ENCODE measurements at regions not wholly inside any gene's neighbourhood (a gene's known extent, or its start where the extent isn't known, plus 50 kb on each side); places are given as distances from the start of the nearest gene placed in this dataset.

- H3K4me3 ChIP-seq (ENCODE audit: low read depth in 2 of 2, low read length in 1 of 2), result no peak overlapping the region
- H3K4me1 ChIP-seq (ENCODE audit: control insufficient read depth in 1 of 2, insufficient read depth in 2 of 2, low read depth in 1 of 2, low read length in 1 of 2), result peaks cover 0 to 6% of the 10 kb centered on the region in 2 experiments; a peak in 2 of 4 replicates
- no peak overlapping the region for H2AFZ ChIP-seq (ENCODE audit: low read depth)
- H3K27me3 ChIP-seq (ENCODE audit: insufficient read depth), result no peaks in the 10 kb centered on the region
- H3K9me2 ChIP-seq, result no peaks in the 10 kb centered on the region
- H3K9ac ChIP-seq, result no peak overlapping the region
- no peak overlapping the region for H3K4me2 ChIP-seq
- no peaks in the 10 kb centered on the region for H3K9me3 ChIP-seq
- H3F3A ChIP-seq (replicated peaks; ENCODE audit: insufficient read depth), result peaks cover 17% of the 10 kb centered on the region
- ChIA-PET POLR2A (no interaction called here), CTCF (interaction anchor here (1.0 to 2.0 kb wide), 2 partner anchors 10 to 253 kb away, joined by 3 to 7 read pairs; no protein-coding TSS in a partner anchor)
- peak overlapping the region; percentile 51 to 76; a peak in 3 of 4 replicates for H3K27ac ChIP-seq (ENCODE audit: low read depth in 2 of 2, low read length in 1 of 2)
- no peaks in the 10 kb centered on the region for H3K36me3 ChIP-seq (replicated peaks in 1 of 2; ENCODE audit: control insufficient read depth in 1 of 2, insufficient read depth in 2 of 2, low read length in 1 of 2)
- peak; percentile 48 for DNase-seq
- WGBS (ENCODE audit: low lambda C conversion rate), result 3% methylated on average over 2 of the region's 2 CpGs
- no peaks in the 10 kb centered on the region for H4K20me1 ChIP-seq (ENCODE audit: insufficient read depth)
- no peaks in the 10 kb centered on the region for H3K79me2 ChIP-seq (ENCODE audit: insufficient read depth)
- TF ChIP-seq NFIC (IDR thresholded peaks at IDR 0.05; ENCODE audit: borderline replicate concordance), result peak; percentile 72; the same call in 1 of the 2 replicates
- no peak for TF ChIP-seq REST (IDR thresholded peaks at IDR 0.05; ENCODE audit: low read depth, low read length)
- TF ChIP-seq MAX (IDR thresholded peaks at IDR 0.05; ENCODE audit: low read depth), result no peak
- 0 out of 2 replicates have a peak, but pooled peaks have one; percentile 64 for TF ChIP-seq FOXM1 (IDR thresholded peaks at IDR 0.05; ENCODE audit: low read depth)
- TF ChIP-seq ELF1 (IDR thresholded peaks at IDR 0.05), result no peak
- TF ChIP-seq EP300 (IDR thresholded peaks at IDR 0.05; ENCODE audit: borderline replicate concordance in 1 of 2, low read depth in 1 of 2, low read length in 1 of 2), result peak; percentile 31 to 83; a peak in 1 of 4 replicates
- TF ChIP-seq RFX5 (IDR thresholded peaks at IDR 0.05; ENCODE audit: low read length), result no peak
- peak; percentile 29; the same call in 1 of the 2 replicates for TF ChIP-seq POLR2AphosphoS5 (IDR thresholded peaks at IDR 0.05; ENCODE audit: low read depth, low read length)
- no peak for TF ChIP-seq EZH2phosphoT487 (IDR thresholded peaks at IDR 0.05; ENCODE audit: borderline replicate concordance, low read depth)
- peak; percentile 92 for TF ChIP-seq MEF2A (IDR thresholded peaks at IDR 0.05; ENCODE audit: borderline replicate concordance, low read depth)
- no peak for TF ChIP-seq ZBTB33 (IDR thresholded peaks at IDR 0.05; ENCODE audit: borderline replicate concordance, low read depth)
- peak; percentile 43; the same call in 1 of the 2 replicates for TF ChIP-seq YY1 (IDR thresholded peaks at IDR 0.05; ENCODE audit: low read depth)
- no peak for TF ChIP-seq RAD21 (IDR thresholded peaks at IDR 0.05; ENCODE audit: low read length)
- 0 out of 2 replicates have a peak, but pooled peaks have one; percentile 15 for TF ChIP-seq MXI1 (IDR thresholded peaks at IDR 0.05; ENCODE audit: low read depth, low read length)
- no peak for TF ChIP-seq USF2 (IDR thresholded peaks at IDR 0.05; ENCODE audit: borderline replicate concordance, low read depth, low read length)
- no peak for TF ChIP-seq TAF1 (IDR thresholded peaks at IDR 0.05; ENCODE audit: borderline replicate concordance, low read depth, low read length)
- TF ChIP-seq GABPA (IDR thresholded peaks at IDR 0.05; ENCODE audit: low read depth), result no peak
- TF ChIP-seq FOXJ3 (CRISPR knock-in tag; IDR thresholded peaks at IDR 0.05), result no peak
- peak; percentile 57 for TF ChIP-seq GATA2 (CRISPR knock-in tag; IDR thresholded peaks at IDR 0.05)
- peak; percentile 34; the same call in 1 of the 2 replicates for TF ChIP-seq RXRA (IDR thresholded peaks at IDR 0.05; ENCODE audit: borderline replicate concordance, low read depth)
- TF ChIP-seq USF1 (IDR thresholded peaks at IDR 0.05; ENCODE audit: borderline replicate concordance, low read depth), result no peak
- no peak; the same call in 1 of the 2 replicates for TF ChIP-seq TEAD4 (IDR thresholded peaks at IDR 0.05; ENCODE audit: borderline replicate concordance, insufficient read depth)
- no peak for TF ChIP-seq SMC3 (IDR thresholded peaks at IDR 0.05; ENCODE audit: low read depth, low read length)
- TF ChIP-seq FOSL2 (IDR thresholded peaks at IDR 0.05; ENCODE audit: borderline replicate concordance, low read depth), result peak; percentile 43; the same call in 1 of the 2 replicates
Observed at GRCh38 chr13:46468570-46469463, 81.8 kb upstream of the RUBCNL start.
